Colonic mucosa (tissue), 4 donors: ENCODE measurements at regions not wholly inside any gene's neighbourhood (a gene's known extent, or its start where the extent isn't known, plus 50 kb on each side); places are given as distances from the start of the nearest gene placed in this dataset.
A peak's percentile ranks its signal among the peaks of the same experiment; 100 is the strongest.

Experiments used
- DNase-seq: peaks from one replicate; pipeline ENCODE4 v3.0.0-alpha.2; 2020
- H3K27ac ChIP-seq: fragments of 200-600 bp; one replicate; pipeline ENCODE4 v1.8.0; 2021
- H3K27me3 ChIP-seq: fragments of 200-600 bp; one replicate; pipeline ENCODE4 v1.8.0; 2021
- H3K36me3 ChIP-seq: fragments of 200-600 bp; one replicate; pipeline ENCODE4 v1.8.0; 2021
- H3K4me1 ChIP-seq: fragments of 200-600 bp; one replicate; pipeline ENCODE4 v1.8.0; 2021; ENCODE audit warnings: mild to moderate bottlenecking
- H3K4me3 ChIP-seq: fragments of 200-600 bp; one replicate; pipeline ENCODE4 v1.8.0; 2021
- H3K9ac ChIP-seq, 2 donors: one replicate each; pipeline ENCODE4 v1.7.0; 2013; ENCODE audit warnings: control low read depth in 2 of 2, low read depth in 2 of 2, low read length in 2 of 2
- H3K9me3 ChIP-seq: fragments of 200-600 bp; one replicate; pipeline ENCODE4 v1.8.0; 2021
- CTCF ChIP-seq: fragments of 200-600 bp; IDR thresholded peaks from one replicate; pipeline ENCODE4 v1.8.0; 2022; ENCODE audit warnings: antibody characterized with exemption, mild to moderate bottlenecking
- intact Hi-C: fragments of 100-400 bp; cut with DNase I; formaldehyde crosslinking; loops from one replicate; pipeline ENCODE4 v1.14.1; 2022
- donor health status: healthy.
- donor health status: DM: no; HTN: no; CAD: no.
- donor health status: DM: no; HTN: no; CAD: no.

DNA sequence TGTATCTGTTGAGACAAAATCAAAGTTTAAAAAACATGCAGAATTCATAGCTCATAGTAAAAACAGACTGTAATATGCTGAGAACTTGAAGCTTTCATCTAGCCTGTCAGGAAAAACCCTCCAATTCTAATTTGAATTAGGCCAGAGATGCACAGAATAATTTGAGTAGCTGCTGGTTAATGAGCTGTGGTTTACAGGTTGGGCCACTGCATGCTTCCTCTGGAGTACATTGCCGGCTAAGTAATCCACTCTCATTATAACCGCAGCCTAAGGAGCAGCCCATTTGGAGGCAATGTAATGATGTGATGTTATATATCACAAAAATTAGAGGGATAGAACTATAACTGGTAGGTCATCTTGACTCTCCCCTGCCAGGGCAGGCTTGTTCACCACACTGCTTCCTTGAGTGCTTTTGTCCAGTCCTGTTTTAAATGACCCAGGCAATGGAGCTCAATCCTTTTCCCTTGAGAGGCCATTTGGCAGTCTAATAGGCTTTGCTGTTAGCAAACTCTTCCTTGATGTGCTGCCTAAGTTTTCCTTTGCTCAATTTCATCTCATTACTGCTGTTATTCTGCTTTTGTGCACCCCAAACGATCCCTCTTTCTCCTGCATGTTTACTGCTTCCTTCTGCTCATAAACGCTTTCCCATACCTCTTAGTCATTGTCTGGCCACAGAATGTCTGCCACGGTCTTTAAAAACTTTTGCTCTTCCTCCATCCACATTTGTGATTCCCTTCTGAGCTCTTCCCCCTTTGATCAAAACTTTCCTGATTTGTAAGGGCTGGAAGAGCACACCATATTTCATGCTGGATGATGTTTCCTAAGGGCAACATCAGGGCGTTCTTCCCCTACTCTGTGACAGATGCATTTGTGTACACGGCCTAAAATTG is 230.9 kb downstream of the C4orf33 start:
- intact Hi-C loops: no loop called here

GRCh38 chr4:129327637-129328036 is 231.7 kb downstream of the C4orf33 start:
- H3K4me1 ChIP-seq: no peaks in the 10 kb centered on the region
- H3K27me3 ChIP-seq: no peaks in the 10 kb centered on the region
- no peaks in the 10 kb centered on the region for H3K9me3 ChIP-seq
- no peak for DNase-seq
- H3K27ac ChIP-seq: peak overlapping the region; percentile 2
- TF ChIP-seq CTCF: no peak
- H3K4me3 ChIP-seq: no peak overlapping the region
- H3K9ac ChIP-seq: no peak overlapping the region
- H3K36me3 ChIP-seq: no peaks in the 10 kb centered on the region
- intact Hi-C loops: no loop called here

More for the DNA sequence above, 230.9 kb downstream of the C4orf33 start:
- no peaks in the 10 kb centered on the region for H3K4me1 ChIP-seq
- H3K27ac ChIP-seq: no peak overlapping the region
- no peak overlapping the region for H3K4me3 ChIP-seq
- no peak for TF ChIP-seq CTCF
- H3K9ac ChIP-seq: no peak overlapping the region
- H3K9me3 ChIP-seq: no peaks in the 10 kb centered on the region
- no peaks in the 10 kb centered on the region for H3K27me3 ChIP-seq
- no peak for DNase-seq
- H3K36me3 ChIP-seq: no peaks in the 10 kb centered on the region

GRCh38 chr4:129328162-129328561 is 232.2 kb downstream of the C4orf33 start:
- peak overlapping the region; percentile 2 for H3K27ac ChIP-seq
- intact Hi-C loops: no loop called here
- H3K9ac ChIP-seq: no peak overlapping the region
- H3K27me3 ChIP-seq: no peaks in the 10 kb centered on the region
- DNase-seq: no peak
- H3K4me3 ChIP-seq: no peak overlapping the region
- no peak for TF ChIP-seq CTCF
- H3K4me1 ChIP-seq: no peaks in the 10 kb centered on the region
- no peaks in the 10 kb centered on the region for H3K36me3 ChIP-seq
- no peaks in the 10 kb centered on the region for H3K9me3 ChIP-seq

DNA sequence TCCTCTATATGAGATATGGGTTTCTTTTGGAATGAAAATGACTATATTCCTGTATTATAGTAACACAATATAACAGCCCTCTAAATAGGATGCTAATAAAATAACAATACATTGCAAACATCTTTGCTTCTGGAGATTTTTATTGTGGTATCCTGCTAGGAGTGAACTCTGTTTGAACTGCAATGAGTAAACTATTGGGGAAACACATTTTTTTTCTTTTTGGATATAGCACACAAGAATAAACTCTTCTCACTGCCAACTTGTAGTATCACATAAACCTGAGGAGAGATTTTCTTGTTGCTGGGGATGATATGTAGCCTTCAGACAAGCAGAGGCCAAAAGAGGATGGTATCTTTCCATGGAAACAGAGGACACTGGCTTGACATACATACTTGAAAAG is 238.2 kb downstream of the C4orf33 start:
- no peaks in the 10 kb centered on the region for H3K27me3 ChIP-seq
- no peaks in the 10 kb centered on the region for H3K9me3 ChIP-seq
- no peaks in the 10 kb centered on the region for H3K36me3 ChIP-seq
- no peak overlapping the region for H3K4me3 ChIP-seq
- no peaks in the 10 kb centered on the region for H3K4me1 ChIP-seq
- no peak for DNase-seq
- no peak overlapping the region for H3K9ac ChIP-seq
- H3K27ac ChIP-seq: no peak overlapping the region
- intact Hi-C loops: no loop called here
- TF ChIP-seq CTCF: no peak

- DNase-seq: no peak
- H3K4me3 ChIP-seq: no peak overlapping the region
- no peak overlapping the region for H3K27ac ChIP-seq
- H3K9me3 ChIP-seq: no peaks in the 10 kb centered on the region
- intact Hi-C loops: no loop called here
- H3K27me3 ChIP-seq: no peaks in the 10 kb centered on the region
- no peak for TF ChIP-seq CTCF
- no peak overlapping the region for H3K9ac ChIP-seq
- no peaks in the 10 kb centered on the region for H3K4me1 ChIP-seq
- H3K36me3 ChIP-seq: no peaks in the 10 kb centered on the region
These were observed 239.3 kb downstream of the C4orf33 start for GRCh38 chr4:129335276-129335675.
